H1 (cell line): ENCODE measurements at regions not wholly inside any gene's neighbourhood (a gene's known extent, or its start where the extent isn't known, plus 50 kb on each side); places are given as distances from the start of the nearest gene placed in this dataset.

Experiments
- CTCF ChIA-PET: fragments of 300-600 bp; sonication (Branson Sonifier 250); formaldehyde crosslinking; loops from one replicate; lab custom pipeline; 2021; ENCODE audit not compliant: partially characterized antibody; lab: Charles Lee
- POLR2A ChIA-PET: fragments of 300-600 bp; sonication (Branson Sonifier 250); formaldehyde crosslinking; loops from one replicate; lab custom pipeline; 2021; ENCODE audit warnings: inconsistent platforms; ENCODE audit not compliant: partially characterized antibody; lab: Charles Lee
- DNase-seq, 2 experiments: peaks; one replicate each; pipeline versions ENCODE4 v3.0.0 to v3.0.0-alpha.2; 2010 to 2022; ENCODE audit warnings: low spot score in 2 of 2, low read depth in 1 of 2, mixed read lengths in 1 of 2
- FAIRE-seq: peaks from 2 replicates; lab custom pipeline; 2011; peaks lifted over from hg19 to GRCh38; lab: Jason Lieb, UNC
- H2AFZ ChIP-seq: 2 replicates; pipeline ENCODE4 v1.8.1; 2012; ENCODE audit warnings: low read length, inconsistent platforms
- H2AK5ac ChIP-seq: 2 replicates; pipeline ENCODE4 v1.6.1; 2013; ENCODE audit warnings: low read depth, low read length
- H2BK120ac ChIP-seq: replicated peaks from 2 replicates; pipeline ENCODE3; 2013; ENCODE audit warnings: low read depth, low read length, inconsistent platforms
- H2BK12ac ChIP-seq: 2 replicates; pipeline ENCODE4 v1.6.1; 2013; ENCODE audit warnings: low read depth, low read length
- H2BK15ac ChIP-seq: 2 replicates; pipeline ENCODE4 v1.6.1; 2013; ENCODE audit warnings: low read length
- H2BK20ac ChIP-seq: 2 replicates; pipeline ENCODE4 v1.6.1; 2013; ENCODE audit warnings: low read length
- H2BK5ac ChIP-seq: 2 replicates; pipeline ENCODE4 v1.6.1; 2013; ENCODE audit warnings: low read depth, low read length
- H3K14ac ChIP-seq: 2 replicates; pipeline ENCODE4 v1.6.1; 2013; ENCODE audit warnings: inconsistent platforms; ENCODE audit not compliant: insufficient read length
- H3K18ac ChIP-seq: 2 replicates; pipeline ENCODE4 v1.6.1; 2013; ENCODE audit warnings: low read length; ENCODE audit errors: extremely low read depth
- H3K23ac ChIP-seq: 2 replicates; pipeline ENCODE4 v1.6.1; 2013; ENCODE audit warnings: inconsistent platforms; ENCODE audit not compliant: insufficient read length
- H3K23me2 ChIP-seq: 2 replicates; pipeline ENCODE4 v1.6.1; 2013; ENCODE audit warnings: low read depth, low read length
- H3K27ac ChIP-seq: 2 replicates; pipeline ENCODE4 v1.6.1; 2011; ENCODE audit warnings: low read depth, low read length, inconsistent platforms
- H3K27me3 ChIP-seq, 4 experiments: replicated peaks in 1 of 4; 1 replicate in 1 of 4; 2 replicates in 3 of 4; pipeline versions ENCODE4 v1.6.1 to v1.8.1; 2011 to 2013; ENCODE audit warnings: low read length in 3 of 4, mild to moderate bottlenecking in 3 of 4, inconsistent platforms in 2 of 4, mixed read lengths in 2 of 4, moderate library complexity in 1 of 4; ENCODE audit not compliant: control insufficient read depth in 3 of 4, insufficient read depth in 3 of 4; ENCODE audit errors: extremely low read depth in 1 of 4
- H3K36me3 ChIP-seq, 4 experiments: 2 replicates each; pipeline versions ENCODE4 v1.6.1 to v1.8.1; 2011 to 2013; ENCODE audit warnings: mild to moderate bottlenecking in 4 of 4, low read length in 3 of 4, moderate library complexity in 2 of 4, control low read depth in 1 of 4, inconsistent platforms in 1 of 4; ENCODE audit not compliant: insufficient read depth in 4 of 4, control insufficient read depth in 2 of 4
- H3K4ac ChIP-seq: replicated peaks from 2 replicates; pipeline ENCODE3; 2013; ENCODE audit warnings: low read length, low read depth, mixed read lengths, inconsistent platforms; ENCODE audit not compliant: insufficient read length
- H3K4me1 ChIP-seq, 4 experiments: replicated peaks in 1 of 4; 1 replicate in 1 of 4; 2 replicates in 3 of 4; pipeline versions ENCODE4 v1.6.1 to v1.8.1; 2011 to 2013; ENCODE audit warnings: low read length in 3 of 4, inconsistent platforms in 2 of 4, mixed read lengths in 1 of 4; ENCODE audit not compliant: insufficient read depth in 4 of 4, control insufficient read depth in 3 of 4
- H3K4me2 ChIP-seq, 2 experiments: 2 replicates each; pipeline versions ENCODE4 v1.6.1 to v1.8.1; 2011 to 2013; ENCODE audit warnings: low read depth in 2 of 2, low read length in 2 of 2, control low read depth in 1 of 2, inconsistent platforms in 1 of 2, mild to moderate bottlenecking in 1 of 2; ENCODE audit not compliant: insufficient read depth in 1 of 2
- H3K4me3 ChIP-seq, 4 experiments: fragments of 200-600, 300-600 bp in 1 of 4; sonication (generic), shearing (Covaris generic), sonication (Bioruptor Twin) in 1 of 4; 2 replicates each; pipeline versions ENCODE4 v1.5.1 to v1.8.1; 2011 to 2016; ENCODE audit warnings: low read length in 4 of 4, low read depth in 3 of 4, control low read depth in 2 of 4, inconsistent platforms in 2 of 4, mild to moderate bottlenecking in 2 of 4, mixed read lengths in 1 of 4, moderate library complexity in 1 of 4; ENCODE audit not compliant: insufficient read depth in 2 of 4; ENCODE audit errors: extremely low read depth in 1 of 4
- H3K56ac ChIP-seq: replicated peaks from 2 replicates; pipeline ENCODE3; 2013; ENCODE audit warnings: low read depth, mild to moderate bottlenecking, mixed read lengths, low read length, inconsistent platforms; ENCODE audit not compliant: insufficient read length
- H3K79me1 ChIP-seq: 2 replicates; pipeline ENCODE4 v1.6.1; 2013; ENCODE audit warnings: low read depth, low read length, control low read depth
- H3K79me2 ChIP-seq, 2 experiments: 2 replicates each; pipeline versions ENCODE4 v1.6.1 to v1.8.1; 2012 to 2013; ENCODE audit warnings: low read length in 2 of 2, mild to moderate bottlenecking in 2 of 2, inconsistent platforms in 1 of 2; ENCODE audit not compliant: insufficient read depth in 2 of 2, control insufficient read depth in 1 of 2
- H3K9ac ChIP-seq, 4 experiments: replicated peaks in 1 of 4; 1 replicate in 1 of 4; 2 replicates in 3 of 4; pipeline versions ENCODE4 v1.6.1 to v1.8.1; 2011 to 2013; ENCODE audit warnings: low read depth in 3 of 4, low read length in 3 of 4, control low read depth in 2 of 4, mild to moderate bottlenecking in 2 of 4, moderate library complexity in 2 of 4, inconsistent platforms in 1 of 4; ENCODE audit errors: extremely low read depth in 1 of 4
- H3K9me3 ChIP-seq, 2 experiments: 2 replicates each; pipeline versions ENCODE4 v1.6.1 to v1.8.1; 2012 to 2013; ENCODE audit warnings: mild to moderate bottlenecking in 2 of 2, moderate library complexity in 2 of 2, control low read depth in 1 of 2, inconsistent platforms in 1 of 2, low read depth in 1 of 2, low read length in 1 of 2, mixed read lengths in 1 of 2; ENCODE audit not compliant: insufficient read depth in 2 of 2
- H4K20me1 ChIP-seq, 2 experiments: replicated peaks in 1 of 2; 2 replicates each; pipeline versions ENCODE3 to v1.8.1; 2011 to 2013; ENCODE audit warnings: inconsistent platforms in 2 of 2, low read length in 2 of 2, mild to moderate bottlenecking in 1 of 2; ENCODE audit not compliant: insufficient read depth in 2 of 2, control insufficient read depth in 1 of 2
- H4K5ac ChIP-seq: 2 replicates; pipeline ENCODE4 v1.6.1; 2013; ENCODE audit warnings: low read length, low read depth, mixed read lengths, inconsistent platforms; ENCODE audit not compliant: insufficient read length
- H4K8ac ChIP-seq: 2 replicates; pipeline ENCODE4 v1.8.0; 2013; ENCODE audit warnings: mild to moderate bottlenecking, moderate library complexity, low read length, inconsistent platforms; ENCODE audit not compliant: insufficient read depth; ENCODE audit errors: extremely low read depth
- H4K91ac ChIP-seq: replicated peaks from 2 replicates; pipeline ENCODE3; 2013; ENCODE audit warnings: low read length, mixed read lengths, inconsistent platforms; ENCODE audit not compliant: insufficient read length
- CBX8 ChIP-seq: fragments of 300-800, 300-1000 bp; sonication (generic); IDR thresholded peaks from 2 replicates; pipeline ENCODE4 v1.7.1; 2016; ENCODE audit warnings: low read depth, low read length, borderline replicate concordance
- KDM5A ChIP-seq: fragments of 200-600 bp; IDR thresholded peaks from 2 replicates; pipeline ENCODE4 v1.7.1; 2012; ENCODE audit warnings: mild to moderate bottlenecking, low read length, inconsistent platforms, mixed read lengths
- WGBS, 2 experiments: shearing (Covaris generic) in 1 of 2; methylation state at CpG; one replicate each; pipeline versions ENCODE4 v1.1.6 to v1.1.7; 2013 to 2015; ENCODE audit warnings: low lambda C conversion rate in 2 of 2, mixed read lengths in 2 of 2, inconsistent platforms in 1 of 2, low coverage in 1 of 2, missing lambda C conversion rate in 1 of 2; ENCODE audit not compliant: insufficient replicate concordance in 2 of 2, insufficient coverage in 1 of 2, insufficient read length in 1 of 2; ENCODE audit errors: extremely low coverage in 1 of 2, missing lambda C conversion rate in 1 of 2; 5-methylcytosine and 5-hydroxymethylcytosine counted together

GRCh38 chrX:148203531-148203930 is 222.4 kb downstream of the FMR1NB start:
- H3K4me2 ChIP-seq: no peak overlapping the region
- WGBS, 2 experiments: 100% methylated on average over 3 of the region's 3 CpGs; no CpG with 5 or more reads in 1 of the 2 experiments
- FAIRE-seq (no peak), DNase-seq (no peak)
- no peak overlapping the region for H3K4ac ChIP-seq
- H2BK120ac ChIP-seq: no peak overlapping the region
- H4K5ac ChIP-seq: no peak overlapping the region
- no peak overlapping the region for H2AFZ ChIP-seq
- ChIA-PET CTCF (no interaction called here), POLR2A (no interaction called here)
- no peak overlapping the region for H3K14ac ChIP-seq
- H2AK5ac ChIP-seq: no peak overlapping the region
- no peak overlapping the region for H3K56ac ChIP-seq
- H4K8ac ChIP-seq: no peak overlapping the region
- no peaks in the 10 kb centered on the region for H3K36me3 ChIP-seq
- H3K79me1 ChIP-seq: no peaks in the 10 kb centered on the region
- H3K4me1 ChIP-seq: no peaks in the 10 kb centered on the region
- no peaks in the 10 kb centered on the region for H3K9me3 ChIP-seq
- H2BK12ac ChIP-seq: no peak overlapping the region
- H4K91ac ChIP-seq: no peak overlapping the region
- no peak overlapping the region for H2BK20ac ChIP-seq
- TF ChIP-seq KDM5A (no peak), CBX8 (no peak)
- H3K9ac ChIP-seq: no peak overlapping the region
- H3K27ac ChIP-seq: no peak overlapping the region
- H3K18ac ChIP-seq: no peak overlapping the region
- no peaks in the 10 kb centered on the region for H4K20me1 ChIP-seq
- H3K23me2 ChIP-seq: no peaks in the 10 kb centered on the region
- H3K23ac ChIP-seq: no peak overlapping the region
- H2BK5ac ChIP-seq: no peak overlapping the region
- no peak overlapping the region for H2BK15ac ChIP-seq
- no peak overlapping the region for H3K4me3 ChIP-seq
- no peaks in the 10 kb centered on the region for H3K27me3 ChIP-seq
- H3K79me2 ChIP-seq: no peaks in the 10 kb centered on the region
